ENCODE measurements at regions not wholly inside any gene's neighbourhood (a gene's known extent, or its start where the extent isn't known, plus 50 kb on each side); places are given as distances from the start of the nearest gene placed in this dataset.

DNA sequence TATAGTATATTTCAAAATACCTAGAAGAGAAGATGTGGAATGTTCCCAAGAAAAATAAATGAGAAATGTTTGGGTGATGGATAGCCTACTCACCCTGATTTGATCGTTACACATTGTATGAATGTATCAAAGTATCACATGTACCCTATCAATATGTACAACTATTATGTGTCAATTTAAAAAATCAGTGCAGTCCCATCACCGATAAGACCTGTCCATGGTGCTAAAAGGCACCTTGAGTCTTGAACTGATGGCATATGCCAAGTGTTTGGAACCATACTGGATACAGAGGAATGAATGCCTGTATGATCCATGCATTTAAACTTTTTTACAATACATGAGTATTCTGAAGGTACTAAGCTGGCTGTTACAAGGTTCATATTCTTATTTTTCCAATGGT lies 50.2 kb upstream of the ZNF835 start:
- no TSS peak for BruUV-seq (replicated peaks)

More for the DNA sequence above, 50.2 kb upstream of the ZNF835 start:
- Histone ChIP-seq H4K20me1 (ENCODE audit: low read length) (no peaks in the 10 kb centered on the region), H3K79me2 (ENCODE audit: low read length) (no peaks in the 10 kb centered on the region), H3K27ac (ENCODE audit: low read length) (no peak overlapping the region), H2AFZ (ENCODE audit: low read length) (no peak overlapping the region), H3K4me2 (ENCODE audit: low read length) (no peak overlapping the region), H3K9me2 (replicated peaks; ENCODE audit: low read length) (no peaks in the 10 kb centered on the region), H3K27me3 (ENCODE audit: low read length) (no peaks in the 10 kb centered on the region), H3K9me3 (ENCODE audit: low read length) (peaks cover 24% of the 10 kb centered on the region), H3F3A (ENCODE audit: low read length, unreplicated experiment) (no peaks in the 10 kb centered on the region), H3K9ac (ENCODE audit: low read length) (no peak overlapping the region), H3K4me3 (ENCODE audit: low read length) (no peak overlapping the region), H3K36me3 (ENCODE audit: low read depth, low read length) (no peaks in the 10 kb centered on the region), H3K4me1 (ENCODE audit: insufficient read depth, low read length) (no peaks in the 10 kb centered on the region)
- POLR2A ChIA-PET (ENCODE audit: unreplicated experiment) = no interaction called here
- intact Hi-C loops (cut with micrococcal nuclease) = loop anchor here (10.0 kb wide), 1 partner anchor 113 kb away; no protein-coding TSS in a partner anchor
- TF ChIP-seq CTCF (conservative IDR thresholded peaks at IDR 0.05; ENCODE audit: low read depth, low read length) (no peak), EZH2phosphoT487 (IDR thresholded peaks at IDR 0.05; ENCODE audit: borderline replicate concordance, low read length) (no peak), EZH2 (IDR thresholded peaks at IDR 0.05; ENCODE audit: low read length, unreplicated experiment) (no peak)
- CTCF ChIA-PET = no interaction called here
- ATAC-seq (no peak), DNase-seq (no peak)
